Fibroblast of mammary gland (primary cell): ENCODE measurements at regions not wholly inside any gene's neighbourhood (a gene's known extent, or its start where the extent isn't known, plus 50 kb on each side); places are given as distances from the start of the nearest gene placed in this dataset.

Source experiments
- DNase-seq: peaks from one replicate; pipeline ENCODE4 v3.0.0-alpha.2; 2010; ENCODE audit warnings: low read depth
- H3K4me3 ChIP-seq: 2 replicates; pipeline ENCODE4 v1.5.1; 2011; ENCODE audit warnings: low read depth, mild to moderate bottlenecking, low read length, moderate library complexity; ENCODE audit not compliant: control insufficient read depth
- CTCF ChIP-seq: conservative IDR thresholded peaks from 2 replicates; pipeline ENCODE4 v1.5.1; 2011; ENCODE audit warnings: low read depth, low read length, inconsistent platforms; ENCODE audit not compliant: control insufficient read depth, insufficient read depth

DNA sequence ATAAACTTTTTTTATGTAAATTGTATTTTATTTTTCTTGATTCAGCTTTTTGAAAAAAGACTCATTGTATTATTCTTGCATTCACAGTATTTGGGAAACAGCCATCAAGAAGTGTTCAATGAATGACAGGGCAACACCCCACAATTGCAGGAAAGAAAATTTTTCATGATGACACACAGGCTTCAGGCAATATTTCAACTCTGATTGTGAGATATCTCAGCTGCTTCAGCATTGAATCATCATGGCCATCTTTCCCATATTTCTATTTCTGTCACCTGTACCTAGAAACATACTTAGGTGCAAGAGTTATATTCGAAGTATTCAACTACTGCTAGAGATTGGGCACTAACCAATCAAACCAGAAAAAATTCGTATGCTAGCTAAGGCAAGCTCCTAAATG, 446.0 kb downstream of the ISL1 start:
- TF ChIP-seq CTCF: no peak
- no peak overlapping the region for H3K4me3 ChIP-seq
- DNase-seq: no peak

DNA sequence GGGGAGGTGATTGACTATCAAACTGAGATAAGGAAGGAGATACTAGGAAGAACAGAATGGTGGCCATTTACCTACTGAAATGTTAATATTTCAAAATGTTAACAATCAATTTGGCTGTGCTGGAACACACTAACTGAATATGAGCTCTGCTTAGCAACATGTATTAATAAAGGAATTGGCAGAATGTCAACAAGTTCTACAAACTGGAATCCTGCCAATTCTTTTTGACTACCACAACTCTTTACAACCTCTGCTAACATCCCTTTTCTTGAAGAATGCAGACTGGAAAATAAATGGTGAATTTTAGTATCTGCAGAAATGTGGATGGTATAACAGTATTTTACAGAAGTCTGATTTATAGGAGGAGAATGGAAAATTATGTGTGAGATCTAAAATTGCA, 446.4 kb downstream of the ISL1 start:
- H3K4me3 ChIP-seq: no peak overlapping the region
- no peak for DNase-seq
- no peak for TF ChIP-seq CTCF

DNA sequence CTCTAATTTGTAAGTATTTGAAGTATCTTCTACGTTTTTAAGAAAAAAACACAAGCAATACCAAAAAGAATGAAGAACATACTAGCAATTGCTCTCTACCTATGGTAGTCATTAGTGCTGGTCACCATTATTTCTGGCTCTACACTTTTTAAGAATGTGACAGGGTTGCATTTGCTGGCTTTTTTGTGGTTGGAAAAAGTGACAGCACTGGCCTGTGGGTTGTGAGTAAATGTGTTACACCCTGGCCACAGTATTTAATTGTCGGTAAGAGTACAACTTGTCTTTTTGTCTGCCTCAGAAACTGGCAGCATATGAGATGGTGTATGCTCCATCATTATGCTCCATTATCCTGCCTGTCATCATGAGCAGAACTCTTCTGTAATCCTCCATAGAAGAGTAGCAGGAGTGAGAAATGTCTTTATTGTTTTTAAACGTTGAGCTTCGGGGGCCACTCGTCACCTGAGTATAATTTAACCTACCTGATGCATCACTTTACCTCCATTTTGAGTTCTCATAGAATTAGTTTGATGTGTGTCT, 449.8 kb downstream of the ISL1 start:
- DNase-seq: no peak
- no peak overlapping the region for H3K4me3 ChIP-seq
- no peak for TF ChIP-seq CTCF

GRCh38 chr5:51838459-51838858, 455.2 kb downstream of the ISL1 start:
- DNase-seq: no peak
- no peak for TF ChIP-seq CTCF
- H3K4me3 ChIP-seq: no peak overlapping the region

DNA sequence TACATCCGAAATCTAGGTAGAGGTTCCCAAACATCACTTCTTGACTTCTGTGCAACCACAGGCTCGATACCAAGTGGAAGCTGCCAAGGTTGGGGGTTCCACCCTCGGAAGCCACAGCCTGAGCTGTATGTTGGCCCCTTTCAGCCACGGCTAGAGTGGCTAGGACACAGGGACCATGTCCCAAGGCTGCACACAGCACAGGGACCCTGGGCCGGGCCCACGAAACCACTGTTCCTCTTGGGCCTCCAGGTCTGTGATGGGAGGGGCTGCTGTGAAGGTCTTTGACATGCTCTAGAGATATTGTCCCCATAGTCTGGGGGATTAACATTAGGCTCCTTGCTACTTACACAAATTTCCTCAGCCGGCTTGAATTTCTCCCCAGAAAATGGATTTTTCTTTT, 460.6 kb downstream of the ISL1 start:
- TF ChIP-seq CTCF: no peak
- H3K4me3 ChIP-seq: no peak overlapping the region
- DNase-seq: no peak

DNA sequence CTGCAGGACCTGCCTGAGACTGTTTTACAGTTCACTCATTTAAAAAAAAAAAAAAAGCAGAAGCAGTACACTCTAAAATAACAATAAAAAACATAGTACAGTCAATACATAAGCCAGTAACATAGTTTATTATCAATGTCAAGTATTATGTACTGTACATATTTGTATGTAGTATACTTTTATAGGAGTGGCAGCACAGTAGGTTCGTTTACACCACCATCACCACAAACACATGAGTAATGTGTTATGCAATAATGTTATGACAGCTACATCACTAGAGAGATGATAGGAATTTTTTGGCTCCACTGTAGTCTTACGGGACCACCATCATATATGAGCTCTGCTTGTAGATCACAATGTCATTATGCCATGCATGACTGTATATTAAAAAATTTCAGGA, 462.8 kb downstream of the ISL1 start:
- no peak for TF ChIP-seq CTCF
- DNase-seq: no peak
- no peak overlapping the region for H3K4me3 ChIP-seq

- no peak overlapping the region for H3K4me3 ChIP-seq
- DNase-seq: no peak
- TF ChIP-seq CTCF: no peak
Measured at GRCh38 chr5:51859624-51860023, 476.4 kb downstream of the ISL1 start.
